BE2C (cell line): ENCODE measurements at regions not wholly inside any gene's neighbourhood (a gene's known extent, or its start where the extent isn't known, plus 50 kb on each side); places are given as distances from the start of the nearest gene placed in this dataset.

Experiments
- DNase-seq: peaks from one replicate; pipeline ENCODE4 v3.0.0-alpha.2; 2020
- H3K27me3 ChIP-seq: fragments of 250-450 bp; sonication (Bioruptor Pico); 2 replicates; pipeline ENCODE4 v1.5.1; 2020; ENCODE audit warnings: mild to moderate bottlenecking
- H3K36me3 ChIP-seq: fragments of 250-450 bp; sonication (Bioruptor Pico); 2 replicates; pipeline ENCODE4 v1.5.1; 2020; ENCODE audit warnings: mild to moderate bottlenecking
- H3K4me1 ChIP-seq: fragments of 250-450 bp; sonication (Bioruptor Pico); 2 replicates; pipeline ENCODE4 v1.5.1; 2020
- H3K4me3 ChIP-seq: 2 replicates; pipeline ENCODE4 v1.5.1; 2011; ENCODE audit warnings: low read depth, low read length
- H3K9me3 ChIP-seq: fragments of 250-450 bp; sonication (Bioruptor Pico); 2 replicates; pipeline ENCODE4 v1.5.1; 2020
- TF ChIP-seq, protein P1 (sequence below): IDR thresholded peaks from 2 replicates; pipeline ENCODE4 v1.5.1; 2012; ENCODE audit warnings: mild to moderate bottlenecking, low read depth, low read length

DNA sequence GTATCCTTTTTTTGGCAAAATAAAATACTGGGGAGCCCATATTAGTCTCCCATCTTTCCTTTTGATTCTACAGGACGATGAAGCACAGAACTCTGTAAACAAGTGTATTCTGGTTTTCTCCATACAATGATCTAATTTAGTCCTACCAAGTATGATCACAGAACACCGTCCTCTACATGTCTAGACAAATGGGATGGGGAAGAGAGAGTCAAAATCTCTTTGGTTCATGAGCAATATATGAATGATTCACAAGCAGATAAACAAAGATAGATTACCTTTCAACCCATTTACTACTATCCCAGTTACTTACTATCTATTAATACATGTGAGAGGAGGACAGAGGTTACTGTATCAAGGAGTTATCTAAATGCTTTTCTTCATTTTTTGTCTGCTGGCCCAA is 352.4 kb upstream of the ACVR2A start:
- TF ChIP-seq, protein P1, sequence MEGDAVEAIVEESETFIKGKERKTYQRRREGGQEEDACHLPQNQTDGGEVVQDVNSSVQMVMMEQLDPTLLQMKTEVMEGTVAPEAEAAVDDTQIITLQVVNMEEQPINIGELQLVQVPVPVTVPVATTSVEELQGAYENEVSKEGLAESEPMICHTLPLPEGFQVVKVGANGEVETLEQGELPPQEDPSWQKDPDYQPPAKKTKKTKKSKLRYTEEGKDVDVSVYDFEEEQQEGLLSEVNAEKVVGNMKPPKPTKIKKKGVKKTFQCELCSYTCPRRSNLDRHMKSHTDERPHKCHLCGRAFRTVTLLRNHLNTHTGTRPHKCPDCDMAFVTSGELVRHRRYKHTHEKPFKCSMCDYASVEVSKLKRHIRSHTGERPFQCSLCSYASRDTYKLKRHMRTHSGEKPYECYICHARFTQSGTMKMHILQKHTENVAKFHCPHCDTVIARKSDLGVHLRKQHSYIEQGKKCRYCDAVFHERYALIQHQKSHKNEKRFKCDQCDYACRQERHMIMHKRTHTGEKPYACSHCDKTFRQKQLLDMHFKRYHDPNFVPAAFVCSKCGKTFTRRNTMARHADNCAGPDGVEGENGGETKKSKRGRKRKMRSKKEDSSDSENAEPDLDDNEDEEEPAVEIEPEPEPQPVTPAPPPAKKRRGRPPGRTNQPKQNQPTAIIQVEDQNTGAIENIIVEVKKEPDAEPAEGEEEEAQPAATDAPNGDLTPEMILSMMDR = no peak
- Histone ChIP-seq H3K9me3 (no peaks in the 10 kb centered on the region), H3K4me1 (no peaks in the 10 kb centered on the region), H3K36me3 (no peaks in the 10 kb centered on the region), H3K27me3 (no peaks in the 10 kb centered on the region), H3K4me3 (no peak overlapping the region)
- DNase-seq = no peak

DNA sequence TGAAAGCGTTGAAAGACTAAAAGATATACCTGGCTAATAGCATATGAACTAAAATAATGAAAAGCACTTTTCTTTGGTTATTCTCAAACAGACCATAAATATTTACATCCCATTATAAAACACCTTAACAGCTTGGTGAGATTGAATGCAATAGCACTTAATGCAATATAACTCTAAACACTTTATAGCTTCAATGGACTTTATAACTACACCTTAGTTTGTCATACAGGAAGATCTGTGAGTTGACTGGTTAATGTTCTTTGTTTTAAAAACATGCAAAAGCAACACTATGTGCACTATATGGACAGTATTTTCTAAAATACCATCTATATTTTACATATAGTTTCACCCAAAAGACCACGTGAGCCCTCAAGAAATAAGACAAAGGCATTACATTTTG is 353.3 kb upstream of the ACVR2A start:
- TF ChIP-seq, protein P1 = no peak
- Histone ChIP-seq H3K4me3 (no peak overlapping the region), H3K36me3 (no peaks in the 10 kb centered on the region), H3K27me3 (no peaks in the 10 kb centered on the region), H3K9me3 (no peaks in the 10 kb centered on the region), H3K4me1 (no peaks in the 10 kb centered on the region)
- DNase-seq = no peak

DNA sequence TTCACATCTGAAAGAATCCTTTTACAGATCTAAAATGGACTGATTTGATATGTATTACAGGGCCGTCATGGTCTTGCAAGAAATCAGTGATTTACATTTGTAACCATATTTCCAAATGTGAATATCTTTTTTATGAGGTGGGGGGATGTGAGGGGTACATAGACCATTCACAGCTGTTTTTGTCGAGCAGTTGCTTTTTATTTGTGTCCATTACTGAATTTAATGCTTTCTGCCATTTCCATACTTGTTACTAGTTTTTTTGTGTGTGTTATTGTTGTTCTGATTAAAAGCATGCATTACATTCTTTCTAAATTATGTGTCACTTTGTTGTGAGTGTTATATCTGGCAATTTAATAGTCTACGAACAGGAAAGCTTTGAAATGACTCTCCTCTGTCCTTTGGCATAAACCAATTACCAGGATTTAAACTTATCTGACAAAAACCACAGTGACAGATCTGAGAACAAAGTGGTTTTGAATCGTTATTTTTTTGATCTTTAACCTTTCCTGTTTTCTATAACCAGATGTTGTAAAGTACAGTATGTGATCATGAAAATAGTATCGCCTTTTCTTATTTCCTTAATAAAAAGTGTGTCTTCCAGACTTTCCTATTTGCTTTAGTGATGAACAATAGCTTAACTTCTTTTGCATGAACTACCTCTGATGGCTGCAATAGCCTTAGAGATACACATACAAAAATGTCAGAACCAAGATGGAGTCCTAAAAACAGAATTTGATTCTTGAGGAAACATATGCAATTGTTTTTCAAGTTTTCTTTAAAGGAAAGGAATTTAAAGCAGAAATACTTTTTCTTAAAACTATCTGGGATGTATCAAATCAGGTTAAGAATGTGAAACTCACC is 354.2 kb upstream of the ACVR2A start:
- Histone ChIP-seq H3K9me3 (no peaks in the 10 kb centered on the region), H3K4me1 (no peaks in the 10 kb centered on the region), H3K4me3 (no peak overlapping the region), H3K36me3 (no peaks in the 10 kb centered on the region), H3K27me3 (no peaks in the 10 kb centered on the region)
- DNase-seq = no peak
- TF ChIP-seq, protein P1 = no peak

DNA sequence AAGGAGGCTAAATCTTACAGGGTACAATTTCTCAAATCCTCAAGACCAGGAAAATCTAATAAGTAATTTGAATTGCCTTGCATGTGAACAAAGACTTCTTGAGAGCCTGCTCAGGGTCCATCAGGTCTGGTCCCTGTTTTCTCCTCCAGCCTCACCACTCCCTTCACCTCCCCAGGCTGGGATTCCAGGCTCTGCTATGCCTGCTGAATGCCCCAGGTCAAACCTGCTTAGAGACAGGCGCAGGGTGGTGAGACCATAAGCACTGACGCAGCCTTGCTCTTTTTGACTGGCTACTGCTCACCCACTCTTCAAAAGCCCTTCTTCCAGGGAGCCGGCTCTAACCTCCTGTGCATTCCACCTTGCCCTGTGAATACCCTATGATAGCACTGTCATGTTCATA is 356.4 kb upstream of the ACVR2A start:
- Histone ChIP-seq H3K9me3 (no peaks in the 10 kb centered on the region), H3K36me3 (no peaks in the 10 kb centered on the region), H3K4me1 (no peaks in the 10 kb centered on the region), H3K27me3 (no peaks in the 10 kb centered on the region), H3K4me3 (no peak overlapping the region)
- no peak for DNase-seq
- TF ChIP-seq, protein P1 = no peak

DNA sequence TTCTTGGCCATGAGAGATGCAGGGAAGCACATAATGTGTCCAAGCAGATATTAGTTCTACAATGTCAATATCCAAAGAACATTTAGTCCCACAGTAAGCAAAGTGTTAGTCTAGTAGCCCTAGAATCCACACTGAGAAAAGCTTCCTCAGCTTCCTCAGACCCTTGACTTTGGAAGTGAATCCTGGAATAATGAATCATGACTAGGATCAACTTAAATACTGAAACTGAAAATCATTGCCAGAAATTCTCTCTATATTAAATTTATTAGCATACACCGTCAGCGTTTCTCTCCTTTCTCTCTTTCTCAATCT is 356.9 kb upstream of the ACVR2A start:
- TF ChIP-seq, protein P1 = no peak
- no peak for DNase-seq
- H3K4me1 ChIP-seq = no peaks in the 10 kb centered on the region
- H3K4me3 ChIP-seq = no peak overlapping the region
- no peaks in the 10 kb centered on the region for H3K9me3 ChIP-seq
- no peaks in the 10 kb centered on the region for H3K27me3 ChIP-seq
- H3K36me3 ChIP-seq = no peaks in the 10 kb centered on the region

DNA sequence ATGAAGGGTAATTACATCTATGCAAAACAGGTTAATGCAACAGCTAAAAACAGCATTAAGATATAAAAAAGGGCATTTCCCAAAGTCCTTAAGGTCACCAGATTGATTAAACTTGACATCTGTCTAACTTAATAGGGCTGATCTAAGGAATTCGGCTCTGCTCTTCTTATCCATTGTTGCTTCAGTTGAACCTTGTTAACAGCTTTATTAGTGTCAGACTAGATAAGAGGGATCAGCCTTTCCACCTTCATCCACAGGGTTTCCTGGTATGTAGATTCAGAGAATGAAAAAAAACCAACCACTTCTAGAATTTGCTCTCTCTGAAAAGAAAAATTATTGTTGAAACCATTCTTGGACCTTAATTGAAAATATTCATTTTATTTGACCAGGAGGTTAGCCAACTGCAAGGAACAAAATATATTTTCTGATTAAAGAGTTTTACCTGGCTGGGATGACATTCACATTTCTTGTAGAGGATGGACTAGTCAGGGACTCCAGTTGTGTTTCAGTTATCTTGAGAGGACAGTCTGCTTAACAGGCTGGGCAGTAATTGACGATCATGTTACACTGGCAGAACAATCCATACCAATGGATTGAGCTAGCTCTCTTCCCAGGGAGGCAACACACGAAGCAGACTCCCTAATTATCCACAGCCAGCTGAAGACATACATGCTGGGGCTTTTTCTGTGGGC is 357.4 kb upstream of the ACVR2A start:
- Histone ChIP-seq H3K4me3 (no peak overlapping the region), H3K9me3 (no peaks in the 10 kb centered on the region), H3K27me3 (no peaks in the 10 kb centered on the region), H3K4me1 (no peaks in the 10 kb centered on the region), H3K36me3 (no peaks in the 10 kb centered on the region)
- no peak for DNase-seq
- TF ChIP-seq, protein P1 = no peak
